ENCODE measurements at regions not wholly inside any gene's neighbourhood (a gene's known extent, or its start where the extent isn't known, plus 50 kb on each side); places are given as distances from the start of the nearest gene placed in this dataset.
"Not testable (repeated sequence)": the region's sequence is repeated elsewhere in the genome, so short reads cannot be mapped to it uniquely, and the experiment has no call there.

- DNase-seq, result peak in 1 of 2 donors; percentile 11
Observed at GRCh38 chr12:131642101-131642540, 68.8 kb upstream of the SFSWAP start.

- no peak for DNase-seq
Observed at GRCh38 chr12:131642771-131643170, 68.1 kb upstream of the SFSWAP start.

DNA sequence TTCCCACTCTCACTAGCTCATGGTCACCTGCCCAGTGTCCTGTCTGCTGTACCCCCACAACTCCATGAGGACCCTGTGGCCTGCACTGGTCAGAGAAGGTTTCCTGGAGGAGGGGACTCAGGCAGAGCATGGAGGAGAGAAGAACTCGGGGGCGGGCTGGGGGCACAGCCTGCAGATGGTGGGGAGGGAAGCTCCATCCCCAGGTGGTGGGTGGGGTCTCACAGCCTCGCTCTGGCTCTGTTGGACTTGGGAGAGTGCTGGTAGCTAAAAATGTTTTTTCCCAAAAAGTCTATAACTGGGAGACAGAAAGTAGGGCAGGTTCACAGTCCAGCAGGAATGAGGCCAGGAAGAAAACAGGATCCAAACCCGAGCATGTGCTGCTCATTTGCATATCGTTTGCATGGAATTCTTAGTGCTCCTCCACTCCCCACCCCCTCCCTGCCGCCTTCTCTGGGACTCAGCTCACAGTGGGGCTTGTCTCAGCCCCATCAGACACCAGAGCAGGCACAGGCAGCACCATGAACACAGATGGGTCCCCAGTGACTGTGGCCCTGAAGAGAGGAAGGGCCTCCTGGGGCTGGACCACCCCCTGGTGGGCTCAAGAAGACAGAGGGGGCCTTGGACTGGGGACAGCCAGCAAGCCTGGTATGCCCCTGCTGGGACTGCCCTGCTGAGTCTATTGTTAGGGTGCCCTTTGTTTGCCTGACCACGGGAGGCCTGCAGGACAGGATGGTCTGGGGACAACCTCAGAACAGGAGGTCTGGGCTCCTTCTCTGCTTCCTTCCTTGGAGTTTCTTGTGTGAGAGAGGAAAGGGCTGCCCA, 67.0 kb upstream of the SFSWAP start:
- DNase-seq, result no peak

- DNase-seq, result no peak
Observed at GRCh38 chr12:131644481-131644880, 66.4 kb upstream of the SFSWAP start.

GRCh38 chr12:131644917-131645316, 66.0 kb upstream of the SFSWAP start:
- DNase-seq, result not testable (repeated sequence)

DNA sequence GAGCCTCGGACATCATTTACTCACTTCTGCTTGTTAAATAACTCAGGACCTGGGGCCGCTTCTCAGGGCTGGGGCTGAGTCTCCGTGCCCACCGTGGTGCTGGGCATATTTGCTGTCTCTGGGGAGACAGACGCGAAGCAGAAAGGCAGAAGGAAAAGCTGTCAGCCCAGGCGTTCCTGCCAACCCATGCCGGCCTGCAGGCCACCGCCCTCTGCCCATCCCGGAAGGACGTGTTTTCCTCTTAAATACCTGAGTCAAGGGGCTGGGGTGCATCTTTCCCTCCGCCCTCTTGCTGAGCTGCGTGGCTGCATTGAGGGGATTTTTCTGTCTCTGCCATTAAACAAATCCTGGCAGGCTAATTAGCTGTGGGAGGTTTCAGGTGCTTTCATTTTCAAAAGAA, 65.3 kb upstream of the SFSWAP start:
- DNase-seq, result not testable (repeated sequence)

- DNase-seq, result not testable (repeated sequence)
Observed at GRCh38 chr12:131646444-131646843, 64.4 kb upstream of the SFSWAP start.

- no peak for DNase-seq
Observed at GRCh38 chr12:131647667-131648066, 63.2 kb upstream of the SFSWAP start.

- DNase-seq, result not testable (repeated sequence)
Observed at GRCh38 chr12:131655469-131656174, 55.3 kb upstream of the SFSWAP start.

DNA sequence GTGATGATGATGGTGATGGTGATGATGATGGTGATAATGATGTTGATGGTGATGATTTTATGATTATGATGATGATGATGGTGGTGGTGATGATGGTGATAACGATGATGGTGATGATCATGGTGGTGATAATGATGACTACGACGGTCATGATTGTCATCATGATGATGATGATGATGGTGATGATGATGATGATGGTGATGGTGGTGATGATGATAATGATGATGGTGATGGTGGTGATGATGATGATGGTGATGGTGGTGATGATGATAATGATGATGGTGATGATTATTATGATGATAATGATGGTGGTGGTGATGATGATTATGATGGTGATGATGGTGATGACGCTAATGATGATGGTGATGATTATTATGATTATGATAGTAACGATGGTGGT, 54.1 kb upstream of the SFSWAP start:
- not testable (repeated sequence) for DNase-seq

GRCh38 chr12:131658605-131659004, 52.3 kb upstream of the SFSWAP start:
- not testable (repeated sequence) for DNase-seq

- DNase-seq, result not testable (repeated sequence)
Observed at GRCh38 chr12:131659484-131659883, 51.4 kb upstream of the SFSWAP start.

- not testable (repeated sequence) for DNase-seq
Observed at GRCh38 chr12:131659976-131660375, 50.9 kb upstream of the SFSWAP start.

DNA sequence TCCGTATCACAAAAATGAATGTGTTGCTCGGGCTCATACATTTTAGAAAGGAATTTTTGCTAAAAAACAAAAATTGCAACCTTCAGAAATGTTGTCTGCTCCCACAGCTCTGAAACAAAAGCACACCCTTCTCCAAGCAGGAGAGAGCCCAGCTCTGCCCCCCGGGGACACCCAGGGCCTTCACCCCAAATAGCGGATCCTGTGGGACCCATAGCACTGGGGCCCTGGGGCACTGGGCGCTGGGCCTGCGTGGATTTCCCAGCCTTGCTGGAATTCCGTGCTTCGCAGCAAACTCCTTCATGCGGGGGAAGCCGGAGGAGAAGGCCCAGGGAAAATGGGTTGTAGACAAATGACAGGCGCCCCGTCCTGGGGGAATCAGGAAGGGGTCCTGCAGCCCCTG, 50.5 kb upstream of the SFSWAP start:
- not testable (repeated sequence) for DNase-seq
